Natural killer cell (primary cell): ENCODE measurements at regions not wholly inside any gene's neighbourhood (a gene's known extent, or its start where the extent isn't known, plus 50 kb on each side); places are given as distances from the start of the nearest gene placed in this dataset.
"Not testable (repeated sequence)": the region's sequence is repeated elsewhere in the genome, so short reads cannot be mapped to it uniquely, and the experiment has no call there.

ENCODE experiments used
- ATAC-seq, 3 donors: fragments of 150-1000 bp in 2 of 3; fragments of 200-7000 bp in 1 of 3; cut with Tn5 transposase; 1 replicate in 1 of 3; 2 replicates in 2 of 3; pipeline ENCODE4 v1.10.0; 2021; ENCODE audit warnings: mild to moderate bottlenecking in 2 of 3, moderate library complexity in 2 of 3
- DNase-seq, 2 donors: peaks; one replicate each; pipeline versions ENCODE4 v3.0.0 to v3.0.0-alpha.2; 2013 to 2021; ENCODE audit warnings: mixed read lengths in 1 of 2
- H3K27ac ChIP-seq: one replicate; pipeline ENCODE4 v1.5.1; 2013; ENCODE audit warnings: mild to moderate bottlenecking, low read length
- H3K27me3 ChIP-seq: one replicate; pipeline ENCODE4 v1.6.1; 2013; ENCODE audit warnings: low read length; ENCODE audit not compliant: control insufficient read depth, insufficient read depth
- H3K36me3 ChIP-seq: one replicate; pipeline ENCODE4 v1.6.1; 2013; ENCODE audit warnings: low read length; ENCODE audit not compliant: control insufficient read depth, insufficient read depth
- H3K4me1 ChIP-seq: one replicate; pipeline ENCODE4 v1.6.1; 2013; ENCODE audit warnings: low read length; ENCODE audit not compliant: control insufficient read depth, insufficient read depth
- H3K4me3 ChIP-seq: one replicate; pipeline ENCODE4 v1.5.1; 2013; ENCODE audit warnings: low read length
- H3K9me3 ChIP-seq: one replicate; pipeline ENCODE4 v1.6.1; 2013; ENCODE audit warnings: low read length; ENCODE audit not compliant: control insufficient read depth, insufficient read depth
- H3K27ac Mint-ChIP-seq, 2 donors: one replicate each; pipeline ENCODE4 v1.8.0; 2022; ENCODE audit warnings: mild to moderate bottlenecking in 2 of 2, mixed read lengths in 2 of 2, moderate library complexity in 1 of 2
- H3K27me3 Mint-ChIP-seq, 2 donors: one replicate each; pipeline ENCODE4 v1.8.0; 2022; ENCODE audit warnings: low read depth in 2 of 2, mixed read lengths in 2 of 2
- H3K36me3 Mint-ChIP-seq: one replicate; pipeline ENCODE4 v1.8.0; 2022; ENCODE audit warnings: mixed read lengths
- H3K4me1 Mint-ChIP-seq, 2 donors: one replicate each; pipeline ENCODE4 v1.8.0; 2022; ENCODE audit warnings: mixed read lengths in 2 of 2
- H3K4me3 Mint-ChIP-seq: one replicate; pipeline ENCODE4 v1.8.0; 2022; ENCODE audit warnings: mild to moderate bottlenecking, moderate library complexity, mixed read lengths
- H3K9me3 Mint-ChIP-seq, 2 donors: one replicate each; pipeline ENCODE4 v1.8.0; 2022; ENCODE audit warnings: mixed read lengths in 2 of 2
- CTCF ChIP-seq: fragments of 200-600 bp; IDR thresholded peaks from one replicate; pipeline ENCODE4 v1.8.0; 2022; ENCODE audit warnings: antibody characterized with exemption
- WGBS: methylation state at CpG from one replicate; pipeline ENCODE4 v1.1.7; 2013; ENCODE audit warnings: missing lambda C conversion rate; ENCODE audit not compliant: insufficient coverage; 5-methylcytosine and 5-hydroxymethylcytosine counted together
- intact Hi-C: fragments of 100-400 bp; cut with micrococcal nuclease; formaldehyde crosslinking; loops from one replicate; pipeline ENCODE4 v1.14.2; 2022

GRCh38 chr17:79547586-79547985 is 63.3 kb downstream of the RBFOX3 start:
- Histone ChIP-seq H3K36me3 (no peaks in the 10 kb centered on the region), H3K27ac (no peak overlapping the region), H3K9me3 (no peaks in the 10 kb centered on the region), H3K4me3 (no peak overlapping the region), H3K27me3 (no peaks in the 10 kb centered on the region), H3K4me1 (no peaks in the 10 kb centered on the region)
- Mint-ChIP-seq H3K27ac (no peak overlapping the region), H3K4me3 (no peak overlapping the region), H3K4me1 (peaks cover 0 to 32% of the 10 kb centered on the region in 2 donors), H3K27me3 (no peaks in the 10 kb centered on the region), H3K9me3 (no peaks in the 10 kb centered on the region), H3K36me3 (no peaks in the 10 kb centered on the region)
- intact Hi-C loops: no loop called here
- 85% methylated on average over 10 of the region's 10 CpGs for WGBS
- DNase-seq (no peak), ATAC-seq (no peak)
- no peak for TF ChIP-seq CTCF

GRCh38 chr17:79547171-79547570 is 63.7 kb downstream of the RBFOX3 start:
- H3K27me3 ChIP-seq, H3K27ac ChIP-seq, H3K4me3 ChIP-seq, H3K27me3 Mint-ChIP-seq, H3K4me3 Mint-ChIP-seq, ATAC-seq, H3K9me3 ChIP-seq, H3K9me3 Mint-ChIP-seq, H3K36me3 ChIP-seq, H3K4me1 ChIP-seq, intact Hi-C loops, DNase-seq, H3K27ac Mint-ChIP-seq, H3K36me3 Mint-ChIP-seq: not testable (repeated sequence)
- H3K4me1 Mint-ChIP-seq: peaks cover 0 to 32% of the 10 kb centered on the region in 2 donors
- WGBS: 89% methylated on average over 12 of the region's 12 CpGs

GRCh38 chr17:79546386-79546785 is 64.5 kb downstream of the RBFOX3 start:
- no peaks in the 10 kb centered on the region for H3K27me3 ChIP-seq
- no peaks in the 10 kb centered on the region for H3K9me3 Mint-ChIP-seq
- no peaks in the 10 kb centered on the region for H3K36me3 ChIP-seq
- intact Hi-C loops: no loop called here
- H3K4me3 Mint-ChIP-seq: no peak overlapping the region
- H3K27ac Mint-ChIP-seq: no peak overlapping the region
- H3K27me3 Mint-ChIP-seq: no peaks in the 10 kb centered on the region
- H3K4me1 Mint-ChIP-seq: peaks cover 0 to 30% of the 10 kb centered on the region in 2 donors
- H3K36me3 Mint-ChIP-seq: no peaks in the 10 kb centered on the region
- H3K4me1 ChIP-seq: no peaks in the 10 kb centered on the region
- H3K27ac ChIP-seq: no peak overlapping the region
- ATAC-seq (no peak), DNase-seq (no peak)
- TF ChIP-seq CTCF: no peak
- 86% methylated on average over 10 of the region's 10 CpGs for WGBS
- no peaks in the 10 kb centered on the region for H3K9me3 ChIP-seq
- H3K4me3 ChIP-seq: no peak overlapping the region

- Mint-ChIP-seq H3K36me3 (no peaks in the 10 kb centered on the region), H3K27ac (no peak overlapping the region), H3K4me3 (no peak overlapping the region), H3K4me1 (peaks cover 0 to 26% of the 10 kb centered on the region in 2 donors), H3K27me3 (no peaks in the 10 kb centered on the region), H3K9me3 (no peaks in the 10 kb centered on the region)
- intact Hi-C loops: no loop called here
- no peak overlapping the region for H3K4me3 ChIP-seq
- DNase-seq (no peak), ATAC-seq (no peak)
- no peak for TF ChIP-seq CTCF
- H3K27ac ChIP-seq: no peak overlapping the region
- WGBS: 85% methylated on average over 20 of the region's 20 CpGs
- no peaks in the 10 kb centered on the region for H3K9me3 ChIP-seq
- H3K4me1 ChIP-seq: no peaks in the 10 kb centered on the region
- no peaks in the 10 kb centered on the region for H3K27me3 ChIP-seq
- no peaks in the 10 kb centered on the region for H3K36me3 ChIP-seq
These were observed 65.4 kb downstream of the RBFOX3 start for GRCh38 chr17:79545251-79546005.
